Myocyte (in vitro differentiated cells): ENCODE measurements at regions not wholly inside any gene's neighbourhood (a gene's known extent, or its start where the extent isn't known, plus 50 kb on each side); places are given as distances from the start of the nearest gene placed in this dataset.

ENCODE experiments used
- DNase-seq: peaks from one replicate; pipeline ENCODE4 v3.0.0-alpha.2; 2012; ENCODE audit warnings: low read depth

- no peak for DNase-seq
These were observed 353.9 kb downstream of the NDFIP2 start for GRCh38 chr13:79834876-79835275.

- DNase-seq, result peak; percentile 20
These were observed 353.0 kb downstream of the NDFIP2 start for GRCh38 chr13:79833991-79834390.

- DNase-seq, result no peak
These were observed 350.6 kb downstream of the NDFIP2 start for GRCh38 chr13:79831556-79831955.

- DNase-seq, result no peak
These were observed 350.0 kb downstream of the NDFIP2 start for GRCh38 chr13:79830945-79831344.

GRCh38 chr13:79830426-79830825 is 349.5 kb downstream of the NDFIP2 start:
- DNase-seq, result no peak

GRCh38 chr13:79829880-79830279 is 348.9 kb downstream of the NDFIP2 start:
- DNase-seq, result no peak

GRCh38 chr13:79825959-79826358 is 345.0 kb downstream of the NDFIP2 start:
- DNase-seq, result no peak

GRCh38 chr13:79815041-79815440 is 334.1 kb downstream of the NDFIP2 start:
- DNase-seq, result no peak

- no peak for DNase-seq
These were observed 331.3 kb downstream of the NDFIP2 start for GRCh38 chr13:79812070-79812850.

GRCh38 chr13:79811170-79811569 is 330.2 kb downstream of the NDFIP2 start:
- DNase-seq, result no peak

- peak; percentile 28 for DNase-seq
These were observed 329.7 kb downstream of the NDFIP2 start for GRCh38 chr13:79810669-79811068.

- DNase-seq, result no peak
These were observed 329.1 kb downstream of the NDFIP2 start for GRCh38 chr13:79810018-79810417.

- DNase-seq, result no peak
These were observed 327.5 kb downstream of the NDFIP2 start for GRCh38 chr13:79808475-79808874.

GRCh38 chr13:79807554-79807953 is 326.6 kb downstream of the NDFIP2 start:
- no peak for DNase-seq

GRCh38 chr13:79806821-79807220 is 325.9 kb downstream of the NDFIP2 start:
- no peak for DNase-seq

- DNase-seq, result no peak
These were observed 324.4 kb downstream of the NDFIP2 start for GRCh38 chr13:79805317-79805716.

- DNase-seq, result no peak
These were observed 323.0 kb downstream of the NDFIP2 start for GRCh38 chr13:79803989-79804388.

- DNase-seq, result no peak
These were observed 322.3 kb downstream of the NDFIP2 start for GRCh38 chr13:79803296-79803695.

GRCh38 chr13:79802389-79803085 is 321.6 kb downstream of the NDFIP2 start:
- DNase-seq, result no peak

GRCh38 chr13:79799059-79799867 is 318.3 kb downstream of the NDFIP2 start:
- no peak for DNase-seq

GRCh38 chr13:79796136-79796535 is 315.2 kb downstream of the NDFIP2 start:
- peak; percentile 80 for DNase-seq

- no peak for DNase-seq
These were observed 314.0 kb downstream of the NDFIP2 start for GRCh38 chr13:79794931-79795330.
